Lower leg skin (tissue), 4 donors: ENCODE measurements at regions not wholly inside any gene's neighbourhood (a gene's known extent, or its start where the extent isn't known, plus 50 kb on each side); places are given as distances from the start of the nearest gene placed in this dataset.

Experiments
- DNase-seq, 2 donors: peaks; one replicate each; pipeline ENCODE4 v3.0.0-alpha.2; 2019; ENCODE audit warnings: low spot score in 2 of 2
- H3K4me3 ChIP-seq: fragments of 200-600 bp; sonication (generic); 2 replicates; pipeline ENCODE4 v1.5.1; 2017; ENCODE audit warnings: mild to moderate bottlenecking, low read depth; ENCODE audit not compliant: poor library complexity, severe bottlenecking
- CTCF ChIP-seq, 3 donors: fragments of 450-650 bp; IDR thresholded peaks; one replicate each; pipeline ENCODE4 v1.5.1; 2016; ENCODE audit warnings: antibody characterized with exemption in 3 of 3, mild to moderate bottlenecking in 3 of 3, moderate library complexity in 2 of 3
- POLR2A ChIP-seq, 2 donors: fragments of 450-650 bp; IDR thresholded peaks; one replicate each; pipeline ENCODE4 v1.6.1; 2016 to 2017; ENCODE audit warnings: antibody characterized with exemption in 2 of 2, mild to moderate bottlenecking in 1 of 2, moderate library complexity in 1 of 2
- WGBS, 2 donors: methylation state at CpG; one replicate each; pipeline ENCODE4 v1.1.5; 2018; 5-methylcytosine and 5-hydroxymethylcytosine counted together
- intact Hi-C: fragments of 100-400 bp; cut with DNase I; formaldehyde crosslinking; loops from one replicate; pipeline ENCODE4 v1.15.0; 2023; ENCODE audit warnings: low total_unique reads

GRCh38 chr10:120667276-120667675 is 183.9 kb upstream of the WDR11 start:
- intact Hi-C loops = no loop called here
- 51 to 60% methylated on average over 4 of the region's 4 CpGs for WGBS, 2 donors
- TF ChIP-seq POLR2A (IDR thresholded peaks at IDR 0.05) = no peak
- no peak for TF ChIP-seq CTCF (IDR thresholded peaks at IDR 0.05)
- no peak overlapping the region for H3K4me3 ChIP-seq
- no peak for DNase-seq

- no peak for DNase-seq
- no peak overlapping the region for H3K4me3 ChIP-seq
- no peak for TF ChIP-seq POLR2A (IDR thresholded peaks at IDR 0.05)
- no peak for TF ChIP-seq CTCF (IDR thresholded peaks at IDR 0.05)
- intact Hi-C loops = no loop called here
- 75 to 94% methylated on average over 2 of the region's 2 CpGs for WGBS, 2 donors
These were observed 179.7 kb upstream of the WDR11 start for GRCh38 chr10:120671491-120671890.

- WGBS, 2 donors = 87 to 93% methylated on average over 2 of the region's 2 CpGs
- DNase-seq = no peak
- intact Hi-C loops = no loop called here
- H3K4me3 ChIP-seq = no peak overlapping the region
- no peak for TF ChIP-seq POLR2A (IDR thresholded peaks at IDR 0.05)
- TF ChIP-seq CTCF (IDR thresholded peaks at IDR 0.05) = no peak
These were observed 167.7 kb upstream of the WDR11 start for GRCh38 chr10:120683454-120683853.

- TF ChIP-seq CTCF (IDR thresholded peaks at IDR 0.05) (no peak), POLR2A (IDR thresholded peaks at IDR 0.05) (no peak)
- H3K4me3 ChIP-seq = no peak overlapping the region
- WGBS, 2 donors = 44 to 58% methylated on average over 5 of the region's 5 CpGs
- DNase-seq = no peak
- intact Hi-C loops = no loop called here
These were observed 166.9 kb upstream of the WDR11 start for GRCh38 chr10:120684226-120684625.

- WGBS, 2 donors = 52 to 54% methylated on average over 4 of the region's 4 CpGs
- H3K4me3 ChIP-seq = no peak overlapping the region
- intact Hi-C loops = no loop called here
- no peak for DNase-seq
- no peak for TF ChIP-seq POLR2A (IDR thresholded peaks at IDR 0.05)
These were observed 166.0 kb upstream of the WDR11 start for GRCh38 chr10:120685136-120685535.

GRCh38 chr10:120688928-120689327 is 162.2 kb upstream of the WDR11 start:
- intact Hi-C loops = no loop called here
- TF ChIP-seq POLR2A (IDR thresholded peaks at IDR 0.05) (no peak), CTCF (IDR thresholded peaks at IDR 0.05) (no peak)
- DNase-seq = no peak
- WGBS, 2 donors = 96 to 100% methylated on average over 1 of the region's 1 CpG
- H3K4me3 ChIP-seq = no peak overlapping the region
